Memory B cell (primary cell): ENCODE measurements at regions not wholly inside any gene's neighbourhood (a gene's known extent, or its start where the extent isn't known, plus 50 kb on each side); places are given as distances from the start of the nearest gene placed in this dataset.
"Not testable (repeated sequence)": the region's sequence is repeated elsewhere in the genome, so short reads cannot be mapped to it uniquely, and the experiment has no call there.

Source experiments
- ATAC-seq: fragments of 150-1000 bp; cut with Tn5 transposase; 2 replicates; pipeline ENCODE4 v1.10.0; 2021; ENCODE audit warnings: low read depth, mild to moderate bottlenecking, moderate library complexity
- DNase-seq, 2 donors: peaks; one replicate each; pipeline ENCODE4 v3.0.0; 2022; ENCODE audit warnings: low spot score in 2 of 2
- H3K27ac Mint-ChIP-seq: one replicate; pipeline ENCODE4 v1.8.0; 2022; ENCODE audit warnings: mild to moderate bottlenecking, moderate library complexity, mixed read lengths
- H3K27me3 Mint-ChIP-seq: one replicate; pipeline ENCODE4 v1.8.0; 2022; ENCODE audit warnings: mixed read lengths
- H3K36me3 Mint-ChIP-seq: one replicate; pipeline ENCODE4 v1.8.0; 2022; ENCODE audit warnings: mild to moderate bottlenecking, mixed read lengths
- H3K4me1 Mint-ChIP-seq: one replicate; pipeline ENCODE4 v1.8.0; 2022; ENCODE audit warnings: mixed read lengths
- H3K4me3 Mint-ChIP-seq: one replicate; pipeline ENCODE4 v1.8.0; 2022; ENCODE audit warnings: mild to moderate bottlenecking, moderate library complexity, mixed read lengths
- H3K9me3 Mint-ChIP-seq: one replicate; pipeline ENCODE4 v1.8.0; 2022; ENCODE audit warnings: mixed read lengths

DNA sequence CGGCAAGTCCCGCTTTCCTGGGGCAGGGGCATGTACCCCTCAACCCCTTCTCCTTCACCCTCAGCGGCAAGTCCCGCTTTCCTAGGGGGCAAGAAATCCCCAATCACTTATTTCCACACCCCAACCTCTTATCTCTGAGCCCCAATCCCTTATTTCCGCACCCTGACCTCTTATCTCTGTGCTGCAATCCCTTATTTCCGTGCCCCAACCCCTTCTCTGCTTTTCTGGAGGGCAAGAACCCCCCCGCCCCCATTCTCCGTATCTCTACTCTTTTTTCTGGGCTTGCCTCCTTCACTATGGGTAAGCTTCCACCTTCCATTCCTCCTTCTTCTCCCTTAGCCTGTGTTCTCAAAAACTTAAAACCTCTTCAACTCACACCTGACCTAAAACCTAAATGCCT, 156.9 kb upstream of the CNOT2 start:
- not testable (repeated sequence) for H3K27me3 Mint-ChIP-seq, DNase-seq, ATAC-seq, H3K36me3 Mint-ChIP-seq, H3K4me3 Mint-ChIP-seq, H3K9me3 Mint-ChIP-seq, H3K4me1 Mint-ChIP-seq, H3K27ac Mint-ChIP-seq

DNA sequence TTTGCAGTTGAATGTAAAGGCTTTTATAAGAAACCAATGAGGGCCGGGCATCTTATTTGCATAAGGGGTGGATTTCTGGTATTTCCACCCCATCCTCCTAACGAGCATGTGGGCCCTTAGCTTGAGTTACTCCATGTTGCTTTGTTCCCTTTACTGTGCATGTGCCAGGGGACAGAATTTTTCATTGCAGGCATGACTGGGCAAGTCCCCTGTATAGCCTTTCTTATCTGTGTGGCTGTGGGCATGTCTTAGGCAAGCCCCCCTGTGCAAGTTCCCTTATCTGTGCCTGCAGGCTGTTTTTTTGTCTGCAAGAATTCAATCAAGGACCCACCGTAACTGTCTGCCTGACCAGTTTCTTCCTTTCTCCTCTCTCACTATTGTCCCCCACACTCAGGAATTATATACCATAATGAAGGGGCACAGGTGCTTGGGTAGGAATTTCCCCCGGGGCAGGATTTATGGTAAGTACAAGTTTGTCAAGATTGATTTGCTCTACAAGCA, 152.2 kb upstream of the CNOT2 start:
- no peak for DNase-seq
- H3K36me3 Mint-ChIP-seq: peaks cover 2% of the 10 kb centered on the region
- H3K4me1 Mint-ChIP-seq: peaks cover 2% of the 10 kb centered on the region
- H3K27me3 Mint-ChIP-seq: peaks cover 2% of the 10 kb centered on the region
- H3K27ac Mint-ChIP-seq: no peak overlapping the region
- H3K4me3 Mint-ChIP-seq: no peak overlapping the region
- ATAC-seq: no peak
- H3K9me3 Mint-ChIP-seq: peaks cover 4% of the 10 kb centered on the region

DNA sequence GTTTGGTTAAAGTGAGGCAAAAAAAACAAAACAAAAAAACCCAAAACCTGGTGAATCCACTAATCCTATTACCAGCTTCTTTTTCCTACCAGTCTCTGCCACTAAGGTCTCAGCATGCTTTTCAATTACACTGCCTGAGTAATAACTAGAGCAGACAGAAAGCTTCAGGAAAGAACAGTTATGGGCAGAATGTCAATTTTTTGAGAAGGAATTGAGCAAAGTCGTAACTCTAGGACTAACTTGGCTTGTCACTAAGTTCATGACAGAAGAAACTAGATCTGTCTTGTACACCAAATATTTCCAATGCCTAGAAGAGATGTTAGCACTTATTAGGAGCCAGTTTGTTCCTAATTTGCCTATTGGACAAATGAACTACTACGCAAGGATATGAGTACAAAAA, 148.8 kb upstream of the CNOT2 start:
- H3K4me1 Mint-ChIP-seq: peaks cover 2% of the 10 kb centered on the region
- ATAC-seq: no peak
- H3K4me3 Mint-ChIP-seq: no peak overlapping the region
- H3K27me3 Mint-ChIP-seq: no peaks in the 10 kb centered on the region
- no peaks in the 10 kb centered on the region for H3K36me3 Mint-ChIP-seq
- H3K27ac Mint-ChIP-seq: no peak overlapping the region
- H3K9me3 Mint-ChIP-seq: no peaks in the 10 kb centered on the region
- DNase-seq: no peak

GRCh38 chr12:70096759-70097410, 146.3 kb upstream of the CNOT2 start:
- no peaks in the 10 kb centered on the region for H3K4me1 Mint-ChIP-seq
- no peaks in the 10 kb centered on the region for H3K27me3 Mint-ChIP-seq
- H3K4me3 Mint-ChIP-seq: no peak overlapping the region
- H3K9me3 Mint-ChIP-seq: no peaks in the 10 kb centered on the region
- ATAC-seq: no peak
- no peak for DNase-seq
- no peak overlapping the region for H3K27ac Mint-ChIP-seq
- no peaks in the 10 kb centered on the region for H3K36me3 Mint-ChIP-seq

DNA sequence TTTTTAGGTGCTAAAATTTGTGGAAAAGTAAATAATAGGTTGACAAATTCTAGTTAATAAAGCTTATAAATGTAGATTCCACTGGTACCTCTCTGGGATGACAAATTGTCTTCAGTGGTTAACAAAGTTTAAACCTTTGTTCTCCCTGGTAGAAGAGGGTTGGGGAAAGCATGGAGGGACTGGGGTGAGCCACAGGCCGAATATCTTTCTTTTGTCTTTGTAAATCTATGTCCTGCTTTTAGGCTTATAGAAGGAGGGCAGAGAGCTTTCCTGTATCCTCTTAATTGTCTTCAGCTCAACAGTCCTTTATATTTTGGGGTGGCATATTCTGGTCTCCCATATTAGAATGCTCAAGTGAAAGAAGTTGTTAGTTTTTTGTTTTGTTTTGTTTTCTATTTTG, 142.2 kb upstream of the CNOT2 start:
- no peaks in the 10 kb centered on the region for H3K36me3 Mint-ChIP-seq
- no peak for DNase-seq
- ATAC-seq: no peak
- H3K4me3 Mint-ChIP-seq: no peak overlapping the region
- H3K4me1 Mint-ChIP-seq: no peaks in the 10 kb centered on the region
- no peak overlapping the region for H3K27ac Mint-ChIP-seq
- no peaks in the 10 kb centered on the region for H3K27me3 Mint-ChIP-seq
- H3K9me3 Mint-ChIP-seq: no peaks in the 10 kb centered on the region

DNA sequence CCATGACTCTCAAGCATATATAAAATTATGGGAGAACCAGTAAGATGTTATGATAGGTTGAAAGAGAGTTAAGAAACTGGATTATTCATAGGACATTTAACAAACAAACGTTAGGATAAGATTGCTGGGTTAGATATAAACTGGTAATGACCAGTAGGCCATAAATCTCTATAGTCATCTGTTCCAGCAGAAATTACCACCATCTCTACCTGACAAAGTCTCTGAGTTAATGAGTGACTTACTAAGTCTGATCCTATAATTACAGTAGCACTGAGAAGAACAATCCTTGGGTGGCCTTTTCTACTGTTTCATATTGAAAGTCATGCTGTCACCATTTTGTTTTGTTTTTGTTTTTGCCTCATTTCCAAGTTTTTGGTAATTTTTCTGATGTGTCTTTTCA, 136.9 kb upstream of the CNOT2 start:
- DNase-seq (no peak), ATAC-seq (no peak)
- Mint-ChIP-seq H3K4me3 (no peak overlapping the region), H3K27ac (no peak overlapping the region), H3K9me3 (peaks cover 10% of the 10 kb centered on the region), H3K36me3 (peaks cover 3% of the 10 kb centered on the region), H3K27me3 (no peaks in the 10 kb centered on the region), H3K4me1 (no peaks in the 10 kb centered on the region)

- Mint-ChIP-seq H3K36me3 (peaks cover 3% of the 10 kb centered on the region), H3K9me3 (peaks cover 17% of the 10 kb centered on the region), H3K27me3 (no peaks in the 10 kb centered on the region), H3K4me3 (no peak overlapping the region), H3K27ac (no peak overlapping the region), H3K4me1 (no peaks in the 10 kb centered on the region)
- DNase-seq (no peak), ATAC-seq (no peak)
These were observed 133.1 kb upstream of the CNOT2 start for GRCh38 chr12:70110085-70110484.

DNA sequence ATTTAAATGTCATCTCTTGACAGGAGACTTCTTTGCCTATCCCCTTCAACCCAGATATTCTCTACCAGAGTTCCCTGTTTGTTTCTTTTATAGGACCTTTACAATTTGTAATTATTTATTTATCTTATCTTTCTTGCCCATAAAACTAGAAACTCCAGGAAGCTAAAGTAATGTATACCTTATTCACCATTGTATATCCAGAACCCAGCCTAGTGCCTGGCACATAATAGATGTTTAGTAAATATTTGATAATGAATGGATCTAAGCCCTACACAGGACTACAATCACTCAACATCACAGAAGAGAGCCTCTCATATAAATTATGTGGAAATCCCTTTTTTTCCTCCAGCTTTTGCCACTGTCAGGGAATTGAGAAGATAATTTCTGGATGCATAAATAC, 125.6 kb upstream of the CNOT2 start:
- Mint-ChIP-seq H3K4me3 (no peak overlapping the region), H3K9me3 (peaks cover 3% of the 10 kb centered on the region), H3K27me3 (no peaks in the 10 kb centered on the region), H3K27ac (no peak overlapping the region), H3K4me1 (no peaks in the 10 kb centered on the region), H3K36me3 (no peaks in the 10 kb centered on the region)
- no peak for ATAC-seq
- no peak for DNase-seq

- ATAC-seq: no peak
- no peak for DNase-seq
- Mint-ChIP-seq H3K27me3 (no peaks in the 10 kb centered on the region), H3K36me3 (no peaks in the 10 kb centered on the region), H3K27ac (no peak overlapping the region), H3K9me3 (peaks cover 3% of the 10 kb centered on the region), H3K4me3 (no peak overlapping the region), H3K4me1 (no peaks in the 10 kb centered on the region)
These were observed 122.3 kb upstream of the CNOT2 start for GRCh38 chr12:70120970-70121369.

DNA sequence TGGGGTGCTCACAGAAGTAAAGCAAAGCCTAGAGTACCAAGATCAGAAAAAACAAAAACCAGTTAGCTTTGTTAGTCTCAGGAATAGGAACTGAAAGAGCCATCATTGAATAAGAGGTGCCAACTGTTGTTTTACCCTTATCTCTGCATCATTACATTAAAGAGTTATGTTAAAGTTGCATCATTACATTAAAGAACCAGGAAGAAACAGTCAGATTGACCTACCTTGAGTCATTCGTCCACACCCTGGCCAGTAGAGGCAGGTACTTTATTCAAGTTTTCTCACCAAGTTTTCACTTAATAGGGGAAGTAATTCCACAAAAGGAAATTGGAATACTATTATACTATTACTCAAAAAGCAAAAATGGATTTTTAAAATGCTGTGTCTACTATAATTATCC, 121.7 kb upstream of the CNOT2 start:
- no peaks in the 10 kb centered on the region for H3K36me3 Mint-ChIP-seq
- H3K4me3 Mint-ChIP-seq: no peak overlapping the region
- ATAC-seq (no peak), DNase-seq (no peak)
- H3K27ac Mint-ChIP-seq: no peak overlapping the region
- H3K9me3 Mint-ChIP-seq: peaks cover 3% of the 10 kb centered on the region
- H3K27me3 Mint-ChIP-seq: no peaks in the 10 kb centered on the region
- no peaks in the 10 kb centered on the region for H3K4me1 Mint-ChIP-seq

DNA sequence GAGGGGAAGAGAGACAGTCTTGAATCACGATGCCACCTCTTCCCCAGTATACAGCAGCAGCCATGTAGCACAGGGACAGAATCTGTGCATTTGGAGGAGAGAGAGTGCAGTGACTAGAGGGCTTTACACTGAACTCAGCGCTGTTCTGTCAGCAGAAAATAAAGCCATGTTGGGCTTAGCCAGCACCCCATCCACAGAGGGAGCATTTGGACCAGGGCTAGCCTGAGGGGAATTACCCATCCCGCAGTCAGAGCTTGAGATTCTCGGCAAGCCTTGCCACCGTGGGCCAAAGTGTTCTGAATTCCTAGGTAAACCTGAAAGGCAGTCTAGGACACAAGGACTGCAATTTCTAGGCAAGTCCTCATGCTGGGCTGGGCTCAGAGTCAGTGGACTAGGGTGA, 120.4 kb upstream of the CNOT2 start:
- Mint-ChIP-seq H3K27me3 (no peaks in the 10 kb centered on the region), H3K27ac (no peak overlapping the region), H3K4me1 (no peaks in the 10 kb centered on the region), H3K9me3 (peaks cover 3% of the 10 kb centered on the region), H3K4me3 (no peak overlapping the region), H3K36me3 (no peaks in the 10 kb centered on the region)
- ATAC-seq (no peak), DNase-seq (no peak)

- H3K27ac Mint-ChIP-seq: no peak overlapping the region
These were observed 94.2 kb upstream of the CNOT2 start for GRCh38 chr12:70149013-70149412.

DNA sequence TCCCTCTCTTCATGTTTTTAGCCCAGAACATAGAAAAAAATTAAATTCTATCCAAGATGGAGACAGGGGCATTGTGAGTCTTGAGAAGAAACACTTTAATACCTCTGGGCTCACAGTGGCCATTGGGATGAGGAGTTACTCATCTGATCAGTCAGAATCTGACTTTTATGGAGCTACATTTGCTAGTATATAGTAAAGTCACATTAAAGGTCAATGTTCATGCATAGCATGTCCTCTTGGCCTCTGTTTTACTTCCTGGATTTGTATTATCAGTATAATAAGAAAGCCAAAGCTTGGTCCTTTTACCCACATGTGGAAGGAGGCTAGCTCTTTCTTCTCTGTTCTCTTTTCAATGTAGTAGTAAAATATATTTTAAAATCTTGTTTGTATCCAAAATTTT, 93.6 kb upstream of the CNOT2 start:
- Mint-ChIP-seq H3K9me3 (peaks cover 1% of the 10 kb centered on the region), H3K36me3 (no peaks in the 10 kb centered on the region), H3K27me3 (peaks cover 6% of the 10 kb centered on the region), H3K4me1 (no peaks in the 10 kb centered on the region), H3K4me3 (no peak overlapping the region), H3K27ac (no peak overlapping the region)
- ATAC-seq (no peak), DNase-seq (no peak)

More at GRCh38 chr12:70149013-70149412, 94.2 kb upstream of the CNOT2 start:
- DNase-seq: no peak
- H3K4me1 Mint-ChIP-seq: no peaks in the 10 kb centered on the region
- H3K4me3 Mint-ChIP-seq: no peak overlapping the region
- no peaks in the 10 kb centered on the region for H3K36me3 Mint-ChIP-seq
- H3K9me3 Mint-ChIP-seq: peaks cover 1% of the 10 kb centered on the region
- ATAC-seq: no peak
- H3K27me3 Mint-ChIP-seq: peaks cover 6% of the 10 kb centered on the region

DNA sequence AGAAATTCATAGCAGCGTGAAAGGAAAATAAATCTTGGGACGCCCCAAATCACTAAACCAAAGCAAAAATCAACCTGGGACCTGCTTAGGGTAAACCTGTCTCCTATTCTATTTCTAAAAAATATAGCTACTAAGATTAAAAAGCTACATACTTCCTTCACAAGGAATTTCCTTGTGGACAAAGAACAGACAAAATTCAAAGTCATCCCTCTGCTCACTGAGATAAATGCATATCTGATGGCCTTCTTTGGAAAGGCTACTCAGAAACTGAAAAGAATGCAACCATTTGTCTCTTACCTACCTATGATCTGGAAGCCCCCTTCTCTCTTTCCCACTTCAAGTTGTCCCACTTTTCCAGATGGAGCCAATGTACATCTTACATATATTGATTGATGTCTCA, 93.0 kb upstream of the CNOT2 start:
- H3K4me1 Mint-ChIP-seq: no peaks in the 10 kb centered on the region
- H3K36me3 Mint-ChIP-seq: no peaks in the 10 kb centered on the region
- ATAC-seq: no peak
- H3K27ac Mint-ChIP-seq: no peak overlapping the region
- H3K4me3 Mint-ChIP-seq: no peak overlapping the region
- no peak for DNase-seq
- peaks cover 1% of the 10 kb centered on the region for H3K9me3 Mint-ChIP-seq
- H3K27me3 Mint-ChIP-seq: peaks cover 6% of the 10 kb centered on the region

- H3K9me3 Mint-ChIP-seq: peaks cover 3% of the 10 kb centered on the region
- ATAC-seq (no peak), DNase-seq (no peak)
- H3K4me3 Mint-ChIP-seq: no peak overlapping the region
- no peak overlapping the region for H3K27ac Mint-ChIP-seq
- no peaks in the 10 kb centered on the region for H3K4me1 Mint-ChIP-seq
- H3K27me3 Mint-ChIP-seq: peaks cover 2% of the 10 kb centered on the region
- H3K36me3 Mint-ChIP-seq: no peaks in the 10 kb centered on the region
These were observed 91.2 kb upstream of the CNOT2 start for GRCh38 chr12:70151993-70152392.
